Activated CD4-positive, alpha-beta memory T cell treated with anti-CD3 and anti-CD28 coated beads, Interleukin-2, amount 10 ng/mL, durations not matched to agents 7 days and 5 days (primary cell): ENCODE measurements at regions not wholly inside any gene's neighbourhood (a gene's known extent, or its start where the extent isn't known, plus 50 kb on each side); places are given as distances from the start of the nearest gene placed in this dataset.

Experiments used
- CTCF ChIA-PET: fragments of 350-600 bp; sonication (Branson Sonifier 250); formaldehyde crosslinking; loops from one replicate; lab custom pipeline; 2021; ENCODE audit warnings: antibody characterized with exemption, inconsistent platforms; lab: Charles Lee
- POLR2A ChIA-PET: fragments of 350-600 bp; sonication (Branson Sonifier 250); formaldehyde crosslinking; loops from one replicate; lab custom pipeline; 2021; ENCODE audit warnings: antibody characterized with exemption; lab: Charles Lee
- DNase-seq: peaks from one replicate; pipeline ENCODE4 v3.0.0-alpha.2; 2020
- H3K27ac Mint-ChIP-seq: one replicate; pipeline ENCODE4 v1.8.0; 2021; ENCODE audit warnings: mild to moderate bottlenecking, mixed read lengths
- H3K27me3 Mint-ChIP-seq: one replicate; pipeline ENCODE4 v1.8.0; 2021; ENCODE audit warnings: mixed read lengths
- H3K36me3 Mint-ChIP-seq: one replicate; pipeline ENCODE4 v1.8.0; 2021; ENCODE audit warnings: low read depth, mixed read lengths
- H3K4me1 Mint-ChIP-seq: one replicate; pipeline ENCODE4 v1.8.0; 2021; ENCODE audit warnings: mixed read lengths
- H3K4me3 Mint-ChIP-seq: one replicate; pipeline ENCODE4 v1.8.0; 2021; ENCODE audit warnings: mild to moderate bottlenecking, mixed read lengths
- H3K9me3 Mint-ChIP-seq: one replicate; pipeline ENCODE4 v1.8.0; 2021; ENCODE audit warnings: mixed read lengths

GRCh38 chr4:178556796-178557195 lies 1114.6 kb upstream of the AGA start:
- Mint-ChIP-seq H3K36me3 (no peaks in the 10 kb centered on the region), H3K9me3 (no peaks in the 10 kb centered on the region), H3K4me1 (no peaks in the 10 kb centered on the region), H3K27ac (no peak overlapping the region), H3K4me3 (no peak overlapping the region), H3K27me3 (no peaks in the 10 kb centered on the region)
- ChIA-PET CTCF (no interaction called here), POLR2A (no interaction called here)
- DNase-seq, result no peak

GRCh38 chr4:178577933-178578332 lies 1135.7 kb upstream of the AGA start:
- ChIA-PET CTCF (interaction anchor here (0.6 kb wide), 1 partner anchor 157 kb away, joined by 6 read pairs; no protein-coding TSS in a partner anchor), POLR2A (no interaction called here)
- H3K27ac Mint-ChIP-seq, result no peak overlapping the region
- no peaks in the 10 kb centered on the region for H3K4me1 Mint-ChIP-seq
- H3K9me3 Mint-ChIP-seq, result no peaks in the 10 kb centered on the region
- no peak for DNase-seq
- no peaks in the 10 kb centered on the region for H3K27me3 Mint-ChIP-seq
- no peak overlapping the region for H3K4me3 Mint-ChIP-seq
- H3K36me3 Mint-ChIP-seq, result no peaks in the 10 kb centered on the region

GRCh38 chr4:178595500-178596138 lies 1153.4 kb upstream of the AGA start:
- H3K36me3 Mint-ChIP-seq, result no peaks in the 10 kb centered on the region
- CTCF ChIA-PET, result no interaction called here
- POLR2A ChIA-PET, result no interaction called here
- H3K9me3 Mint-ChIP-seq, result no peaks in the 10 kb centered on the region
- H3K4me1 Mint-ChIP-seq, result no peaks in the 10 kb centered on the region
- H3K27me3 Mint-ChIP-seq, result no peaks in the 10 kb centered on the region
- no peak overlapping the region for H3K4me3 Mint-ChIP-seq
- DNase-seq, result no peak
- no peak overlapping the region for H3K27ac Mint-ChIP-seq

- no peak overlapping the region for H3K27ac Mint-ChIP-seq
- ChIA-PET CTCF (no interaction called here), POLR2A (no interaction called here)
- no peaks in the 10 kb centered on the region for H3K9me3 Mint-ChIP-seq
- DNase-seq, result no peak
- H3K4me3 Mint-ChIP-seq, result no peak overlapping the region
- no peaks in the 10 kb centered on the region for H3K4me1 Mint-ChIP-seq
- H3K27me3 Mint-ChIP-seq, result no peaks in the 10 kb centered on the region
- H3K36me3 Mint-ChIP-seq, result no peaks in the 10 kb centered on the region
These were observed 1156.4 kb upstream of the AGA start for GRCh38 chr4:178598672-178599071.

- no peak overlapping the region for H3K4me3 Mint-ChIP-seq
- ChIA-PET CTCF (no interaction called here), POLR2A (no interaction called here)
- H3K27ac Mint-ChIP-seq, result no peak overlapping the region
- no peak for DNase-seq
- H3K9me3 Mint-ChIP-seq, result no peaks in the 10 kb centered on the region
- no peaks in the 10 kb centered on the region for H3K4me1 Mint-ChIP-seq
- H3K27me3 Mint-ChIP-seq, result no peaks in the 10 kb centered on the region
- no peaks in the 10 kb centered on the region for H3K36me3 Mint-ChIP-seq
These were observed 1157.3 kb upstream of the AGA start for GRCh38 chr4:178599521-178599920.

GRCh38 chr4:178602833-178603232 lies 1160.6 kb upstream of the AGA start:
- Mint-ChIP-seq H3K4me3 (no peak overlapping the region), H3K4me1 (no peaks in the 10 kb centered on the region), H3K9me3 (no peaks in the 10 kb centered on the region), H3K27ac (no peak overlapping the region), H3K36me3 (no peaks in the 10 kb centered on the region), H3K27me3 (no peaks in the 10 kb centered on the region)
- ChIA-PET POLR2A (no interaction called here), CTCF (no interaction called here)
- DNase-seq, result no peak

GRCh38 chr4:178611062-178611461 lies 1168.8 kb upstream of the AGA start:
- no peaks in the 10 kb centered on the region for H3K9me3 Mint-ChIP-seq

GRCh38 chr4:178612733-178613132 lies 1170.5 kb upstream of the AGA start:
- ChIA-PET POLR2A (no interaction called here), CTCF (no interaction called here)
- H3K27ac Mint-ChIP-seq, result no peak overlapping the region
- H3K9me3 Mint-ChIP-seq, result no peaks in the 10 kb centered on the region
- no peak overlapping the region for H3K4me3 Mint-ChIP-seq
- DNase-seq, result no peak
- H3K36me3 Mint-ChIP-seq, result no peaks in the 10 kb centered on the region
- H3K4me1 Mint-ChIP-seq, result no peaks in the 10 kb centered on the region
- no peaks in the 10 kb centered on the region for H3K27me3 Mint-ChIP-seq

More at GRCh38 chr4:178611062-178611461, 1168.8 kb upstream of the AGA start:
- H3K27ac Mint-ChIP-seq, result no peak overlapping the region
- H3K27me3 Mint-ChIP-seq, result no peaks in the 10 kb centered on the region
- POLR2A ChIA-PET, result no interaction called here
- no peaks in the 10 kb centered on the region for H3K4me1 Mint-ChIP-seq
- no peak overlapping the region for H3K4me3 Mint-ChIP-seq
- no peak for DNase-seq
- no peaks in the 10 kb centered on the region for H3K36me3 Mint-ChIP-seq
- CTCF ChIA-PET, result no interaction called here

GRCh38 chr4:178632415-178632814 lies 1190.2 kb upstream of the AGA start:
- no peak overlapping the region for H3K27ac Mint-ChIP-seq
- H3K27me3 Mint-ChIP-seq, result no peaks in the 10 kb centered on the region
- H3K9me3 Mint-ChIP-seq, result no peaks in the 10 kb centered on the region
- ChIA-PET POLR2A (no interaction called here), CTCF (no interaction called here)
- H3K4me1 Mint-ChIP-seq, result no peaks in the 10 kb centered on the region
- DNase-seq, result no peak
- no peak overlapping the region for H3K4me3 Mint-ChIP-seq
- no peaks in the 10 kb centered on the region for H3K36me3 Mint-ChIP-seq

GRCh38 chr4:178633263-178633662 lies 1191.0 kb upstream of the AGA start:
- POLR2A ChIA-PET, result no interaction called here
- H3K36me3 Mint-ChIP-seq, result no peaks in the 10 kb centered on the region
- no peaks in the 10 kb centered on the region for H3K4me1 Mint-ChIP-seq
- H3K27ac Mint-ChIP-seq, result no peak overlapping the region
- no peak overlapping the region for H3K4me3 Mint-ChIP-seq
- CTCF ChIA-PET, result no interaction called here
- H3K9me3 Mint-ChIP-seq, result no peaks in the 10 kb centered on the region
- no peaks in the 10 kb centered on the region for H3K27me3 Mint-ChIP-seq
- no peak for DNase-seq

- no peaks in the 10 kb centered on the region for H3K36me3 Mint-ChIP-seq
- peaks cover 2% of the 10 kb centered on the region for H3K9me3 Mint-ChIP-seq
- H3K27ac Mint-ChIP-seq, result no peak overlapping the region
- no peaks in the 10 kb centered on the region for H3K27me3 Mint-ChIP-seq
- POLR2A ChIA-PET, result no interaction called here
- H3K4me3 Mint-ChIP-seq, result no peak overlapping the region
- CTCF ChIA-PET, result no interaction called here
- no peak for DNase-seq
- H3K4me1 Mint-ChIP-seq, result no peaks in the 10 kb centered on the region
These were observed 1222.4 kb upstream of the AGA start for GRCh38 chr4:178664621-178665020.

- H3K4me1 Mint-ChIP-seq, result no peaks in the 10 kb centered on the region
- no peak overlapping the region for H3K4me3 Mint-ChIP-seq
- H3K27ac Mint-ChIP-seq, result no peak overlapping the region
- ChIA-PET CTCF (no interaction called here), POLR2A (no interaction called here)
- H3K36me3 Mint-ChIP-seq, result no peaks in the 10 kb centered on the region
- H3K27me3 Mint-ChIP-seq, result no peaks in the 10 kb centered on the region
- peaks cover 7% of the 10 kb centered on the region for H3K9me3 Mint-ChIP-seq
- no peak for DNase-seq
These were observed 1223.7 kb upstream of the AGA start for GRCh38 chr4:178665916-178666315.

GRCh38 chr4:178671766-178672165 lies 1229.5 kb upstream of the AGA start:
- no peak overlapping the region for H3K27ac Mint-ChIP-seq
- H3K4me1 Mint-ChIP-seq, result no peaks in the 10 kb centered on the region
- ChIA-PET POLR2A (no interaction called here), CTCF (no interaction called here)
- no peaks in the 10 kb centered on the region for H3K36me3 Mint-ChIP-seq
- no peak for DNase-seq
- no peaks in the 10 kb centered on the region for H3K27me3 Mint-ChIP-seq
- H3K4me3 Mint-ChIP-seq, result no peak overlapping the region
- H3K9me3 Mint-ChIP-seq, result peaks cover 8% of the 10 kb centered on the region

GRCh38 chr4:178672512-178672911 lies 1230.3 kb upstream of the AGA start:
- DNase-seq, result no peak
- no peaks in the 10 kb centered on the region for H3K36me3 Mint-ChIP-seq
- ChIA-PET CTCF (no interaction called here), POLR2A (no interaction called here)
- no peak overlapping the region for H3K27ac Mint-ChIP-seq
- no peak overlapping the region for H3K4me3 Mint-ChIP-seq
- H3K4me1 Mint-ChIP-seq, result no peaks in the 10 kb centered on the region
- no peaks in the 10 kb centered on the region for H3K27me3 Mint-ChIP-seq
- H3K9me3 Mint-ChIP-seq, result peaks cover 8% of the 10 kb centered on the region
